Stimulated activated CD4-positive, alpha-beta T cell treated with anti-CD3 and anti-CD28 coated beads, Interleukin-12 subunit alpha, Interleukin-12 subunit beta, amount 100 ng/mL, for 48 hours (primary cell): ENCODE measurements at regions not wholly inside any gene's neighbourhood (a gene's known extent, or its start where the extent isn't known, plus 50 kb on each side); places are given as distances from the start of the nearest gene placed in this dataset.
"Not testable (repeated sequence)": the region's sequence is repeated elsewhere in the genome, so short reads cannot be mapped to it uniquely, and the experiment has no call there.

ENCODE experiments used
- DNase-seq, 3 donors: peaks; one replicate each; pipeline ENCODE4 v3.0.0-alpha.2; 2020; ENCODE audit warnings: low read depth in 2 of 3, low spot score in 1 of 3

- DNase-seq: no peak
Measured at GRCh38 chr17:13442361-13442760, 159.4 kb downstream of the HS3ST3A1 start.

GRCh38 chr17:13441873-13442272 is 159.9 kb downstream of the HS3ST3A1 start:
- no peak for DNase-seq

GRCh38 chr17:13437966-13438779 is 163.6 kb downstream of the HS3ST3A1 start:
- no peak for DNase-seq

DNA sequence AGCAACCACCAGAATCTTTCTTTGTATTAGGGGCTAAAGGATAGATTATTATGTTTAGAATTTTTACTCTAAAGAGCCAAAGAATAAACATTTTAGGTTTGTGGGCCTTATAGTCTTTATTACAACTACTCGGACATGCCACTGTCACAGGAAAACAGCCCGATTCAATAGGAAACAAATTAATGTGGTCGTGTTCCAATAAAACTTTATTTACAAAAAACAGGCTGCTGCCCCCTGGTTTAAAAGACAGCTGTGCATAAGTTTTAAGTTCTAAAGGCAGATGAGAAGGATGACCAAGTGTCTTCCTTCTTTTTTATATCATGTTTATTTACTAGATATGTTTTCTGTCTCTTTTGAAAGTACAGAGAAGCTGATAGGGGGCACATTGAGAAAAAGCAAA is 166.5 kb downstream of the HS3ST3A1 start:
- DNase-seq: no peak

DNA sequence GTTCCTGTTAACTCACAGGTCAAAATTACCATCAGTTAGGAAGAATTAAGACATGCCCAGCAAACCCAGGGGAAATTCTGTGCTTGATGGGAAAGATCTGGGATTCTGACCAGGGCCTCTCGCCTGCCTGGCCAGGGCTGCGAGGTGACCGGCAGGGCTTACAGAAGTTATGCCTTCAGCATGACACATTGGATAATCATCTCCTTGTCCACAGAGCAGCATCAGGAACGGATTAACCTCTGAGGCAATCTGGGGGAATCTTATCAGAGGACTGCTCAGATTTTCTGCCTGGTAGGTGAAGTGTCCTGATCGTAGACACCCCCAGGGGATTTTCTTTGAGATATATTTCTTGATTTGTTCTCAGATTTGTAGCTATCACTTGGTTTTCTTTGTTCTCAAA is 172.5 kb downstream of the HS3ST3A1 start:
- DNase-seq: no peak

DNA sequence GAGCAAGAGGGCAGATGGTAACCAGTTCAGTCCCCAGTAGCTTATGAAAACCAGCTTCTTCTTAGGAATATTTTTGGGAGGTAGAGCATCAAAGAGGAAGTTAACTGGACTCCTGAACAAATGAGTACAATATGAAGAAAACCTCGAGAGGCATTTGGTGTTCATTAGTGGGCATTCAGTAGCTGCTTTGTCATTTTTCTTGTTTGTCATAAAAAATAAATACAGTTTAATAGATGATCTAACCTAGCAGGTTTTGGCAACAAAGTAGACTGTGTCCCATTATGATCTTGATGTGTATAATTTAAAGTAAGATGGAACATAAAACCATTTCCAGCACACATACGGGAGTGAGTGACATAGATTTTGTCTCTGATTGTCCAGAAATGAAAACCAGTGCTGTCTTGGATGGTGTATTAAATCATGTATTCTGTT is 173.1 kb downstream of the HS3ST3A1 start:
- DNase-seq: no peak

GRCh38 chr17:13426991-13427390 is 174.7 kb downstream of the HS3ST3A1 start:
- DNase-seq: no peak

DNA sequence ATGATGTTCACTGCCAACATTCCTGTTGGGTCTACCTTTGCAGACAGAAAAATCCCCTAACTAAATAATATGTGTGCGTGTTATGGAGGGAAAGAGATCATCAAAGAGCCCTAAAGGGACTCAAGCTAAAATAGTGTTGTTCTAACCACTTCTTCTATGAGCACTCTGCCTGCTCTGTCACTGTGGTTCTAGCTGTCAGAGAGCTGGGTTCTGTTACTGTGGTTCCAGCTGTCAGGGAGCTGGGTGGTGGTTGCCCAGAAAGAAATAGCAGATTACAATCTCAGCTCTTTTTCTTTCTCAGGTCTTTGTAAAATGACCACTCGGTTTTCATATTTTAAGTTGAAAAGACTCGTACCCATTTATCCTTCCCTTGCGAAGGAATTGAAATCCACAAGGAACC is 176.3 kb downstream of the HS3ST3A1 start:
- no peak for DNase-seq

DNA sequence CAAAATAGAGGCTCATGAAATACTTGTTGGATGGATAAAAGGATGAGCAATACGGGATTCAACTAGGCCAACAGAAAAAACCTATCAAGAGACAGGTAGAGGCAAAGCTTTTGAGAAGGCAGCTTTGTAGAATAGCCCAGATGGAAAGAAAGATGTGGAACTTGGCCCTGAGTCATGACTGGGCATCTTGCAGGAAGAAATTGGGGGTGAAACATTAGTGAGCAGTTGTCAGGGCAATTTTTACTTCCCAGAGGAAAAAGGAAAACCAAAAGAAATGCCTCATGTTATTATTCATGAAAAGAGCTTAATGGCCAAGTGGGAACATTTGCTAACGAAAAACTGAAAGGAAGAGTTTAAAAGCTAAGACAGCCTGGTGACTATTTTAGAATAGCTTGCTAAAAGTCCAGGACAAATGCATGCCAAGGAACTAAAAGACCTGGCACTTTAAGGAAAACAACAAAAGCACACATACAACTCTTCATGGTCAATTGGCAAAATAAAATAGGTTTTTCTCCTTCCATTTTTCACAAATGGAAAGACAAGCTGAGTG is 180.1 kb downstream of the HS3ST3A1 start:
- DNase-seq: no peak

DNA sequence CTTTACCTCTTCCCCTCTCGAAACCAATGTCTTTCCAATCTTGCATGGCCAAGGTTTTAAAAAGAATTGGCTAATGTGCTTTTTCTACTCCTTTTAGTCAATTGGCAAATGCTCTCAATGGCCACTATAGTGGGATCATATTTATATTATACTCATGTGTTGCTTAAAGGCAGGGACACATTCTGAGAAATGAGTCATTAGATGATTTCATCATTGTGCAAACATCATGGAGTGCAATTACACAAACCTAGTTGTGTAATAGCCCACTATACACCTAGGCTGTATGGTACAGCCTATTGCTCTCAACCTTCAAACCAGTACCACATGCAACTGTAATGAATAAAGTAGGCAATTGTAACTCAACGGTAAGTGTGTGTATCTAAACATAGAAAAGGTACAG is 180.9 kb downstream of the HS3ST3A1 start:
- DNase-seq: no peak

DNA sequence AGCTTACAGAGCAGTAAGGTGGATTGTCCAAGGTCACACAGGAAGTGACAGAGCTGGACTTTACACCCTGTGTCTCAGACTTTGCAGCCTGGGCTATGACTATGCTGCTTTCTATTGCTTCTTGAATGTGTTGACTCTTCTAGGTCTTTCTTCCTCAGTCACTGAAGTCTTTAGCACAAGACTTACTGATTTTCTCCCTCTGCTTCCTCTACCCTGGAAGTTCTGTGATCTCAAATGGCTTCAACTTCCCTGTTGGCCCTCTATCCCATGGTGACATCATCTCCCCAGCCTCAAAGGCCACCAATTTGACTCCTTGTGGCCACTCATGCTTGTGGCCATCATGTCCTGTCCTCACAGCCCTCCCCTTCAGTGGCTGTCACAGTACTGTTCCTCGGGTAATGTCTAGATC is 181.3 kb downstream of the HS3ST3A1 start:
- no peak for DNase-seq

DNA sequence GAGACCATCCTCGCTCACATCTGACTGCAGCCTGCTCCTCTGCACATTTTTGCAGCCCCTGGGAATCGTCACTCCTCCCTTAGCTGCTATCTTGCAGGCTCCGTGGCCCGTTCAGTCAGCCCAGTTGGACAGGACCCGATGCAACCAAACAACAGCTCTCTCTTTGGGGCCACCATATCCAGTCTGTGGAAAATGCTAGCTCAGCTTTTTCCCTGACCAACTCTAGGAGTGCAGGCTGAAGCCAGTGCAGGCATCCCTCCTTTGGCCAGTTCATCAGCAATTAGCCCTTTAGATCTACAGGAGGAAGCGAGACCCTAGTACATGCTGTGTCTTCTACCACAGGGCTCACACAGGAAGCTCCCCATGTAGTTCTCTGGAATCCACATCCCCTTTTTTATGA is 182.1 kb downstream of the HS3ST3A1 start:
- no peak for DNase-seq

DNA sequence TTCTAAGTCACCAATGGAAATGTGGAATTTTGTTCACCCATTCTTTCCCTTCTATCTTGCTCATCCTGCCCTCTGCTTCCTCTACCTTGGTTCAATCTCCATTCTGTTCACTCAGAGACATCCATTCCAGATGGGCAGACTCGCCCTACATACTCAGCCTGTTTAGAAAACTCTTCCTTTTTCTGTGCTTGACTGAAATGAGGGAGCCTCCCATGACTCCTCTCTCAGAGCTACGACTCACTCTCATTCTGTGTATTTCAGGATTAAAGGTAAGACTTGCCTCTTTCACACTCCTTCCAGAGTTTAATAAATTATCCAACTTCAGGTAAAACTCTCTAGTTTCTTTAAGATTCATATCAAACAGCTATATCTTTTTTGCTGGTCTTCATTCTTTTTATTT is 182.8 kb downstream of the HS3ST3A1 start:
- no peak for DNase-seq

GRCh38 chr17:13417381-13417950 is 184.3 kb downstream of the HS3ST3A1 start:
- DNase-seq: no peak

GRCh38 chr17:13416748-13417363 is 184.9 kb downstream of the HS3ST3A1 start:
- DNase-seq: no peak

- no peak for DNase-seq
Measured at GRCh38 chr17:13415871-13416416, 185.8 kb downstream of the HS3ST3A1 start.

- DNase-seq: not testable (repeated sequence)
Measured at GRCh38 chr17:13415200-13415599, 186.5 kb downstream of the HS3ST3A1 start.

DNA sequence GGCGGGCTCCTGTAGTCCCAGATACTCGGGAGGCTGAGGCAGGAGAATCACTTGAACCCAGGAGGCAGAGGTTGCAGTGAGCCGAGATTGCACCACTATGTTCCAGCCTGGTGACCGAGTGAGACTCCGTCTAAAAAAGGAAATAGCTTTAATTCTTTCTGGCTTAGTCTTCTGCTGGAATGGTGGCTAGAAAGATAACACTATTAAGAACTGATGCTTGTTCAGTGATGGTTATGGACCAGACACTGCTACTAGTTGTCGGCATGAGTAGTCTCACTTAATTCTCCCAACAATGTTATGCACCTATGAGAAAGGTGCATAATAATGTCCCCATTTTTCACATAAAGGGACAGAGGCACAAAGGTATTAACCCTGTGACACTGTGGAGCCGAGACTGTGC is 188.7 kb downstream of the HS3ST3A1 start:
- DNase-seq: no peak

- DNase-seq: no peak
Measured at GRCh38 chr17:13410874-13411273, 190.9 kb downstream of the HS3ST3A1 start.

DNA sequence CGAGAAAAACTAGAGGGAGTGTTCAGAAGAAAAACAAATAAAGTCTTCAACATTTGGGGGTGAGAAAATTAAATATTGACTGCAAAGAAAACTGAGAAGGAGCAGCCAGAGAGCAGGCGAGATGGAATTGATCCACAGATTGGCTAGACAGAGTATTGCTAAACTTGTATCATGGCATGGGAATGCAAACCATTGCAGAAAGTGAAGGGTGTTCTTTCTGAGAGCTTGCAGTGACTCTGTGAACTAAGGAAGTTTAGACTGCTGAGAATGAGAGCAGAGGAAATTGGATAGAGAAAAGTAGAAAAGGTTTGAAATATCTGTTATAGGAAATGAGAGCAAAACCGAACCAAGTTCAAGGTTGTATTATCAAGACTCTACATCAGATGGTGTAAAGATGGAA is 191.5 kb downstream of the HS3ST3A1 start:
- DNase-seq: no peak

DNA sequence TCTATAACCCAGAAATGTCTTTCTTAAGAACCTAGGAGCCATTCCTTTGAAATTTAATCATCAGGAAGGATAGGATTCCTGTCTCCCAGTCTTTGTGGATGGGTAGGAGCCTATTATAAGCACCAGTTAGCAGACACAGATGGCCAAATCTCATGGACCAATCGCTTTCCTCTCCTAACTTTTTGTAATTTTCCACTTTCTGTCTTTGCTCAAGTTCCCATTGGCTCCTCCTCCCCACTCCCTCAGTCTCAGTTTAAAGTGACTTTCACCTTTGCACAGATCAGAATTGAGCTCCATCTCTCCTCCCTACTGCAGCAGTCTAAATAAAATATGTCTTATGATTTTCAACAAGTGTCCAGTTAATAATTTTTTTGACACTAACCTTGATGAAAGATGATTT is 192.3 kb downstream of the HS3ST3A1 start:
- no peak for DNase-seq

DNA sequence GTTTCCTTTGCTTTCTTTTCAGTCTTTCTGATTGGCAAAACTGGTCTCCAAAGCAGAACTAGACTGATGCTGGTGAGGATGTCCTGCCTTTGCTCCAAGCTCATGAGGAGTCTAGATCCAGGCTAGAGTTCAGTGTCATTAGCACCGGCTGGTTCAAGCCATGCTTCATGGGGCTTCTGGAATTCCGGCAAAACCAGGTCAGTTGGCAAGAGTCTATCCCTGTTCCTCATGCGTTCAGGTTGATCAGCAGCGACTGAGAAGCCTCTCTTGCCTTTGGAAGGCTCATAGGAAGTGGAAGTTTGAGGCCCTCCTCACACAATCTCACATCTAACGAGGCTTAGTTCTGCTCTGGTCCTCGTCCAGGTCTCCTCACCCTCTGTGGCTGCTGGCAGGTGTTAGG is 194.3 kb downstream of the HS3ST3A1 start:
- no peak for DNase-seq
